HEK293 (cell line): ENCODE measurements at regions not wholly inside any gene's neighbourhood (a gene's known extent, or its start where the extent isn't known, plus 50 kb on each side); places are given as distances from the start of the nearest gene placed in this dataset.
"Not testable (repeated sequence)": the region's sequence is repeated elsewhere in the genome, so short reads cannot be mapped to it uniquely, and the experiment has no call there.

Source experiments
- CTCF ChIA-PET: fragments of 350-600 bp; formaldehyde crosslinking; extraction: SDS; loops from one replicate; lab custom pipeline; 2021; ENCODE audit warnings: antibody characterized with exemption; lab: Yijun Ruan, JAX
- POLR2A ChIA-PET: fragments of 300-600 bp; formaldehyde crosslinking; extraction: SDS; loops from one replicate; lab custom pipeline; 2020; ENCODE audit warnings: antibody characterized with exemption, inconsistent platforms; lab: Yijun Ruan, JAX
- H3K27ac ChIP-seq: fragments of 200-500 bp; sonication (Bioruptor generic); 2 replicates; pipeline ENCODE4 v1.5.1; 2014; ENCODE audit warnings: low read depth, low read length, control low read depth, inconsistent platforms; ENCODE audit errors: extremely low read depth
- H3K36me3 ChIP-seq, 2 experiments: fragments of 200-500 bp in 1 of 2; sonication (Bioruptor generic) in 1 of 2; 1 replicate in 1 of 2; 2 replicates in 1 of 2; pipeline ENCODE4 v1.5.1; 2014 to 2017; ENCODE audit warnings: inconsistent platforms in 2 of 2, low read length in 2 of 2; ENCODE audit not compliant: control insufficient read depth in 2 of 2, insufficient read depth in 1 of 2
- H3K4me1 ChIP-seq: fragments of 200-500 bp; sonication (Bioruptor generic); 2 replicates; pipeline ENCODE4 v1.5.1; 2014; ENCODE audit warnings: mild to moderate bottlenecking, low read length, inconsistent platforms; ENCODE audit not compliant: control insufficient read depth, insufficient read depth
- H3K4me3 ChIP-seq: 2 replicates; pipeline ENCODE4 v1.5.1; 2011; ENCODE audit warnings: low read depth, mild to moderate bottlenecking, control low read depth, low read length, moderate library complexity
- H3K9me3 ChIP-seq: fragments of 200-500 bp; sonication (Bioruptor generic); 2 replicates; pipeline ENCODE4 v1.5.1; 2014; ENCODE audit warnings: low read depth, low read length, inconsistent platforms; ENCODE audit not compliant: control insufficient read depth, insufficient read depth
- KLF1 ChIP-seq: fragments of 450-650 bp; formaldehyde crosslinking; IDR thresholded peaks from 2 replicates; pipeline ENCODE4 v1.5.1; 2016; ENCODE audit warnings: missing biosample characterization, missing genetic modification characterization
- MZF1 ChIP-seq: fragments of 450-650 bp; formaldehyde crosslinking; IDR thresholded peaks from 2 replicates; pipeline ENCODE4 v1.5.1; 2017; ENCODE audit warnings: missing biosample characterization, missing genetic modification characterization, borderline replicate concordance
- OSR2 ChIP-seq: fragments of 450-650 bp; formaldehyde crosslinking; IDR thresholded peaks from 2 replicates; pipeline ENCODE4 v1.5.1; 2016; ENCODE audit warnings: missing biosample characterization, missing genetic modification characterization
- OVOL3 ChIP-seq: fragments of 450-650 bp; formaldehyde crosslinking; IDR thresholded peaks from 2 replicates; pipeline ENCODE4 v1.5.1; 2016; ENCODE audit warnings: missing biosample characterization, missing genetic modification characterization
- REPIN1 ChIP-seq: fragments of 450-650 bp; formaldehyde crosslinking; IDR thresholded peaks from 2 replicates; pipeline ENCODE4 v1.5.1; 2017; ENCODE audit warnings: missing biosample characterization, missing genetic modification characterization, low read depth
- TSHZ1 ChIP-seq: fragments of 450-650 bp; formaldehyde crosslinking; IDR thresholded peaks from 2 replicates; pipeline ENCODE4 v1.5.1; 2016; ENCODE audit warnings: missing biosample characterization, missing genetic modification characterization, borderline replicate concordance
- YY1 ChIP-seq: fragments of 450-650 bp; formaldehyde crosslinking; IDR thresholded peaks from 2 replicates; pipeline ENCODE4 v1.5.1; 2018; ENCODE audit warnings: missing biosample characterization, missing genetic modification characterization
- ZNF2 ChIP-seq: fragments of 450-650 bp; formaldehyde crosslinking; IDR thresholded peaks from 2 replicates; pipeline ENCODE4 v1.5.1; 2016; ENCODE audit warnings: missing biosample characterization, missing genetic modification characterization
- ZNF221 ChIP-seq: fragments of 450-650 bp; formaldehyde crosslinking; IDR thresholded peaks from 2 replicates; pipeline ENCODE4 v1.5.1; 2017; ENCODE audit warnings: missing biosample characterization, missing genetic modification characterization, borderline replicate concordance
- ZNF292 ChIP-seq: fragments of 450-650 bp; formaldehyde crosslinking; IDR thresholded peaks from 2 replicates; pipeline ENCODE4 v1.5.1; 2016; ENCODE audit warnings: low read depth, missing biosample characterization, missing genetic modification characterization, borderline replicate concordance
- ZNF335 ChIP-seq: fragments of 450-650 bp; formaldehyde crosslinking; conservative IDR thresholded peaks from 2 replicates; pipeline ENCODE4 v1.5.1; 2016; ENCODE audit warnings: missing biosample characterization, missing genetic modification characterization
- ZNF350 ChIP-seq: fragments of 450-650 bp; formaldehyde crosslinking; IDR thresholded peaks from 2 replicates; pipeline ENCODE4 v1.5.0; 2017; ENCODE audit warnings: missing biosample characterization, mild to moderate bottlenecking, missing genetic modification characterization
- ZNF366 ChIP-seq: fragments of 450-650 bp; formaldehyde crosslinking; conservative IDR thresholded peaks from 2 replicates; pipeline ENCODE4 v1.5.1; 2016; ENCODE audit warnings: missing biosample characterization, missing genetic modification characterization
- ZNF449 ChIP-seq: fragments of 450-650 bp; formaldehyde crosslinking; IDR thresholded peaks from 2 replicates; pipeline ENCODE4 v1.5.1; 2017; ENCODE audit warnings: missing biosample characterization, mild to moderate bottlenecking, missing genetic modification characterization, moderate library complexity
- ZNF501 ChIP-seq: fragments of 450-650 bp; formaldehyde crosslinking; IDR thresholded peaks from 2 replicates; pipeline ENCODE4 v1.5.1; 2016; ENCODE audit warnings: missing biosample characterization, missing genetic modification characterization
- ZNF510 ChIP-seq: fragments of 450-650 bp; formaldehyde crosslinking; IDR thresholded peaks from 2 replicates; pipeline ENCODE4 v1.5.1; 2018; ENCODE audit warnings: mild to moderate bottlenecking, missing genetic modification characterization, missing biosample characterization; ENCODE audit not compliant: insufficient replicate concordance
- ZNF530 ChIP-seq: fragments of 450-650 bp; formaldehyde crosslinking; IDR thresholded peaks from 2 replicates; pipeline ENCODE4 v1.5.1; 2016; ENCODE audit warnings: low read depth, missing biosample characterization, missing genetic modification characterization
- ZNF621 ChIP-seq: fragments of 450-650 bp; formaldehyde crosslinking; IDR thresholded peaks from 2 replicates; pipeline ENCODE4 v1.5.1; 2017; ENCODE audit warnings: missing biosample characterization, missing genetic modification characterization
- ZNF629 ChIP-seq: fragments of 450-650 bp; formaldehyde crosslinking; IDR thresholded peaks from 2 replicates; pipeline ENCODE4 v1.5.1; 2017; ENCODE audit warnings: missing biosample characterization, missing genetic modification characterization
- ZNF639 ChIP-seq: fragments of 450-650 bp; formaldehyde crosslinking; IDR thresholded peaks from 2 replicates; pipeline ENCODE4 v1.5.1; 2016; ENCODE audit warnings: missing biosample characterization, missing genetic modification characterization
- ZNF664 ChIP-seq: fragments of 450-650 bp; formaldehyde crosslinking; IDR thresholded peaks from 2 replicates; pipeline ENCODE4 v1.5.1; 2016; ENCODE audit warnings: missing biosample characterization, missing genetic modification characterization
- ZNF747 ChIP-seq: fragments of 450-650 bp; formaldehyde crosslinking; IDR thresholded peaks from 2 replicates; pipeline ENCODE4 v1.5.1; 2016; ENCODE audit warnings: missing biosample characterization, missing genetic modification characterization
- ZNF776 ChIP-seq: fragments of 450-650 bp; formaldehyde crosslinking; IDR thresholded peaks from 2 replicates; pipeline ENCODE4 v1.5.0; 2017; ENCODE audit warnings: missing biosample characterization, missing genetic modification characterization, borderline replicate concordance
- ZNF843 ChIP-seq: fragments of 450-650 bp; formaldehyde crosslinking; IDR thresholded peaks from 2 replicates; pipeline ENCODE4 v1.5.1; 2016; ENCODE audit warnings: missing biosample characterization, missing genetic modification characterization
- TF ChIP-seq, protein P1 (sequence below): fragments of 450-650 bp; formaldehyde crosslinking; IDR thresholded peaks from 2 replicates; pipeline ENCODE4 v1.5.1; 2016; ENCODE audit warnings: missing biosample characterization, missing genetic modification characterization

DNA sequence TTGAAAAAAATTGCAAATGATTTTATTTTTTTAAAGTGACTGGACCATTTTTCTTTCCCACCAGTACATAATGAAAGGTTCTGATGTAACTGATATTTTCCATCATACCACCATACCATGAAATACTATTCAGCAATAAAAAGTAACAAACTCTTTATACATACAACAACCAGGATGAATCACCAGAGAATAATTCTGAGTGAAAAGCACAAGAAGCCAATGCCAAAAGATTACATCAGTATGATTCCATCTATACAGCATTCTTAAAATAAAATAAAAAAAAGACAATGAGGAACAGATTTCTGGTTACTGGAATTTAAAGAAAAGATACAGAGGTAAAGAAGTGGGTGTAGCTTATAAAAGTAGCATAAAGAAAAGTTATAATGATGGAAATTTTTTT, 423.7 kb upstream of the ST8SIA4 start:
- Histone ChIP-seq H3K9me3 (no peaks in the 10 kb centered on the region), H3K4me3 (no peak overlapping the region), H3K36me3 (no peaks in the 10 kb centered on the region), H3K27ac (no peak overlapping the region), H3K4me1 (no peaks in the 10 kb centered on the region)
- ChIA-PET POLR2A (no interaction called here), CTCF (no interaction called here)
- TF ChIP-seq ZNF776 (no peak), ZNF664 (no peak), ZNF621 (tag by site-specific recombination) (no peak), ZNF510 (tag by site-specific recombination) (no peak), ZNF501 (tag by site-specific recombination) (no peak)

GRCh38 chr5:101316401-101316800, 413.3 kb upstream of the ST8SIA4 start:
- CTCF ChIA-PET, H3K9me3 ChIP-seq, H3K4me3 ChIP-seq, H3K36me3 ChIP-seq, H3K27ac ChIP-seq, POLR2A ChIA-PET, H3K4me1 ChIP-seq: not testable (repeated sequence)

GRCh38 chr5:101306391-101307137, 403.5 kb upstream of the ST8SIA4 start:
- no peak overlapping the region for H3K27ac ChIP-seq
- ChIA-PET POLR2A (no interaction called here), CTCF (no interaction called here)
- no peaks in the 10 kb centered on the region for H3K36me3 ChIP-seq
- no peak overlapping the region for H3K4me3 ChIP-seq
- no peaks in the 10 kb centered on the region for H3K9me3 ChIP-seq
- no peaks in the 10 kb centered on the region; the same call in 1 of the 2 replicates for H3K4me1 ChIP-seq
- TF ChIP-seq, protein P1, sequence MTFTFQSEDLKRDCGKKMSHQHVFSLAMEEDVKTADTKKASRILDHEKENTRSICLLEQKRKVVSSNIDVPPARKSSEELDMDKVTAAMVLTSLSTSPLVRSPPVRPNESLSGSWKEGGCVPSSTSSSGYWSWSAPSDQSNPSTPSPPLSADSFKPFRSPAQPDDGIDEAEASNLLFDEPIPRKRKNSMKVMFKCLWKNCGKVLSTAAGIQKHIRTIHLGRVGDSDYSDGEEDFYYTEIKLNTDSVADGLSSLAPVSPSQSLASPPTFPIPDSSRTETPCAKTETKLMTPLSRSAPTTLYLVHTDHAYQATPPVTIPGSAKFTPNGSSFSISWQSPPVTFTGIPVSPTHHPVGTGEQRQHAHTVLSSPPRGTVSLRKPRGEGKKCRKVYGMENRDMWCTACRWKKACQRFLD (tag by site-specific recombination) = no peak
- TF ChIP-seq ZNF530 (tag by site-specific recombination) (no peak), ZNF449 (tag by site-specific recombination) (no peak), ZNF292 (tag by site-specific recombination) (no peak), ZNF664 (no peak), YY1 (tag by site-specific recombination) (no peak), ZNF629 (peak; percentile 51), REPIN1 (tag by site-specific recombination) (no peak), MZF1 (tag by site-specific recombination) (peak; percentile 37; the same call in 1 of the 2 replicates), ZNF350 (tag by site-specific recombination) (no peak), ZNF639 (tag by site-specific recombination) (peak; percentile 53), ZNF221 (no peak), KLF1 (tag by site-specific recombination) (no peak), ZNF2 (tag by site-specific recombination) (no peak), ZNF747 (tag by site-specific recombination) (no peak), OVOL3 (no peak), ZNF335 (tag by site-specific recombination) (peak; percentile 28; the same call in 1 of the 2 replicates), TSHZ1 (tag by site-specific recombination) (peak; percentile 74; the same call in 1 of the 2 replicates), ZNF843 (tag by site-specific recombination) (0 out of 2 replicates have a peak, but pooled peaks have one; percentile 24), ZNF366 (tag by site-specific recombination) (peak; percentile 70), OSR2 (peak; percentile 58)
